Panc1 (cell line): ENCODE measurements at regions not wholly inside any gene's neighbourhood (a gene's known extent, or its start where the extent isn't known, plus 50 kb on each side); places are given as distances from the start of the nearest gene placed in this dataset.

Experiments used
- CTCF ChIP-seq: fragments of 450-650 bp; IDR thresholded peaks from 2 replicates; pipeline ENCODE4 v1.5.1; 2017; ENCODE audit warnings: mild to moderate bottlenecking
- POLR2AphosphoS5 ChIP-seq: IDR thresholded peaks from 2 replicates; pipeline ENCODE4 v1.6.1; 2012; ENCODE audit warnings: mild to moderate bottlenecking, low read depth, low read length, moderate library complexity
- TF ChIP-seq, protein P1 (sequence below), 2 experiments: IDR thresholded peaks; 2 replicates each; pipeline ENCODE4 v1.6.1; 2011 to 2012; ENCODE audit warnings: low read depth in 2 of 2, control low read depth in 1 of 2, low read length in 1 of 2, mild to moderate bottlenecking in 1 of 2, moderate library complexity in 1 of 2; ENCODE audit not compliant: insufficient read depth in 1 of 2

DNA sequence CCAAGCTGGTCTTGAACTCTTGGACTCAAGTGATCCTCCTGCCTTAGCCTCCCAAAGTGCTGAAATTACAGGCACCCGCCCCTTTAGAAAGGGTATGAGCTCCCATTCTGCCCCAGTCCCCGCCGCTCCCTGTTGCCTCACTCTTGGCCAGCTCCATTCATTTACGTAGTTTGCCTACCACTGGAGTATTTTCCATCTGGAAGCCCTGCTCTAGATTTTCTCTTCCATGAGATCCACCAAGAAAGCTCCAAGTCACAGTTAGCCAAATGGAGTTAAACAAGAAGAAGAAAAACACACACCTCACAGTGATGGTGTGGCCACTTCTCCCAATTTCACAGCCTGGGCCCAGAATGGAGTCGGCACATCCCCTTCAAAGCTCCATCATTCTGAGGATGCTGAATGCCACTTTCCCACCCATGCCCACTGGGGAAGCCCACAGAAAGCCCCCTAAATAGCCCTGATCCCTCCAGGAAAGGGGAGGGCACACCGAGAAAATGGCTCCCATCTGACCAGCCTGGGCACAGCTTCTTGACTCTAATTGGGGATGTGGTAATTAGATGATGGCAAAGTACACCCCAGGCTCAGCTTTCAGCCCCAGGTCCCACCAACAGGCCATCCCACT, 381.2 kb downstream of the MN1 start:
- TF ChIP-seq CTCF (no peak), POLR2AphosphoS5 (no peak)
- TF ChIP-seq, protein P1, sequence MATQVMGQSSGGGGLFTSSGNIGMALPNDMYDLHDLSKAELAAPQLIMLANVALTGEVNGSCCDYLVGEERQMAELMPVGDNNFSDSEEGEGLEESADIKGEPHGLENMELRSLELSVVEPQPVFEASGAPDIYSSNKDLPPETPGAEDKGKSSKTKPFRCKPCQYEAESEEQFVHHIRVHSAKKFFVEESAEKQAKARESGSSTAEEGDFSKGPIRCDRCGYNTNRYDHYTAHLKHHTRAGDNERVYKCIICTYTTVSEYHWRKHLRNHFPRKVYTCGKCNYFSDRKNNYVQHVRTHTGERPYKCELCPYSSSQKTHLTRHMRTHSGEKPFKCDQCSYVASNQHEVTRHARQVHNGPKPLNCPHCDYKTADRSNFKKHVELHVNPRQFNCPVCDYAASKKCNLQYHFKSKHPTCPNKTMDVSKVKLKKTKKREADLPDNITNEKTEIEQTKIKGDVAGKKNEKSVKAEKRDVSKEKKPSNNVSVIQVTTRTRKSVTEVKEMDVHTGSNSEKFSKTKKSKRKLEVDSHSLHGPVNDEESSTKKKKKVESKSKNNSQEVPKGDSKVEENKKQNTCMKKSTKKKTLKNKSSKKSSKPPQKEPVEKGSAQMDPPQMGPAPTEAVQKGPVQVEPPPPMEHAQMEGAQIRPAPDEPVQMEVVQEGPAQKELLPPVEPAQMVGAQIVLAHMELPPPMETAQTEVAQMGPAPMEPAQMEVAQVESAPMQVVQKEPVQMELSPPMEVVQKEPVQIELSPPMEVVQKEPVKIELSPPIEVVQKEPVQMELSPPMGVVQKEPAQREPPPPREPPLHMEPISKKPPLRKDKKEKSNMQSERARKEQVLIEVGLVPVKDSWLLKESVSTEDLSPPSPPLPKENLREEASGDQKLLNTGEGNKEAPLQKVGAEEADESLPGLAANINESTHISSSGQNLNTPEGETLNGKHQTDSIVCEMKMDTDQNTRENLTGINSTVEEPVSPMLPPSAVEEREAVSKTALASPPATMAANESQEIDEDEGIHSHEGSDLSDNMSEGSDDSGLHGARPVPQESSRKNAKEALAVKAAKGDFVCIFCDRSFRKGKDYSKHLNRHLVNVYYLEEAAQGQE (IDR thresholded peaks at IDR 0.05; ENCODE audit: insufficient read depth in 1 of 2, low read depth in 2 of 2, low read length in 1 of 2): no peak
